Islet of Langerhans (tissue), 1 donor: ENCODE measurements at regions not wholly inside any gene's neighbourhood (a gene's known extent, or its start where the extent isn't known, plus 50 kb on each side); places are given as distances from the start of the nearest gene placed in this dataset.

Source experiments
- FAIRE-seq: peaks from one replicate; lab custom pipeline; 2011; peaks lifted over from hg19 to GRCh38; lab: Jason Lieb, UNC

DNA sequence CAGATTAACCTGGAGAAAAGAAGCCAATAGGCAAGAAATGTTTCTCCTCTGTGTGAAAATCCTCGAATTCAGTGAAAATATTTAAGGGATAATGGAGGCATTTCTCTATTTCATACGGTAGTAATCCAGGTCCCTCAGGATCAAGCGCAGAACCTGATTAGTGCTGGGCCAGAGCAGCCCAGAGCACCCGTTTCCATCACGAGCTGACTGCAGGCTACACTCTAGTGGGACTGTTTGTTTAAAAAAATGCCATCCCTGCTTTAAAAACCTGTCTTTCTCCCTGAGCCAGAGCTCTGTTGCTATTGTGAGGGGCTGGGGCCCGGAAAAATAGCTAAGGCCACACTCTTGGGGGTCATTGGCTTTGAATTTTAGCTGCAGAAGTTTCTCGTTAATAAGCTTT is 223.2 kb upstream of the E2F8 start:
- FAIRE-seq = no peak

DNA sequence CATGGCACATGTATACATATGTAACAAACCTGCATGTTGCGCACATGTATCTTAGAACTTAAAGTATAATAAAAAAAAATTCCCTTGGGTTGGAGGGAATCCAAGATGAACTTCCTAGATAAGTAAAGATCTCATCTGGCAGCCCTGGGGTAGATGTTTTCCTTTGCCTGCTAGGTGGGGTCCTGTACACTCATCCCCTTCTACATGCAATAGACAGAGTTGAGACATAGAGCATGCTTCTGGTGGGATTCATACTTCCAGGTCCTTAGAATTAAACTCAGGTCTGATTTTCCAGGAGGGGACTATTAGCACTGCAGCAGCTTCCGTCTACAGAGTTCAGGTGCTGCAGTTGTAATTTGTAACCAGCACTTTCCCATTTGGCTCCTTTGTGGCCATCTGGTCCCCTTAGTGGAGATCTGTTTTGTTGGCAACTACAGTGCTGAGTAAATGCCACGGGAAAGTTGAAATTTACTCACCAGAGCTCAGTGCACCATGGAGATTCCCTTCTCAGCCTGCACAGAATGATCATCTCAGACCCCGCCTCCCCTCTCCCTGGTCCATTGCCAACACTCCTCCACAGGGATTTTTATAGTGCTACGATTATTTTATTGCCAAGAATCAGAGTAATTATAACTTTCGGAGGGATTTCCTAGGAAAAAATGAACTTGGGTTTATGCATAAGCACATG is 220.1 kb upstream of the E2F8 start:
- FAIRE-seq = no peak

DNA sequence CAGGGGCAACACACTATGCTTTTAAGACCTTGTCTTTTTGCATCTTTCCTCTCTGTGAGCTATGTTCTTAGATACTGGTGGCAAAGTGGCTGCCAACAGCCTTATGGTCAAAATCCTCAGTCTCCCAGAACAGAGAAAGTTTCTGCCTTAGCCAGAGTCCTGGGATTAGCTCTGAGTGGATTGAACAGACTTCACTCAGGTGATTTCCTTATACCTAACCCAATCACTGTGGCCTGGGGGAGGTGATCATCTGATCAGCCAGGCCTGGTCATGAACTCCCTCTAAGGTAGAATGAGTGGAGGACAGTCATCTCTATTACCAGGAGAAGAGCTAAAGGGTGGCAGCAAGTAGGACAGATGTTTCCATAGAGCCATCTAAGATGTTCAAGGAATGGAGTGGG is 218.5 kb upstream of the E2F8 start:
- FAIRE-seq = no peak

DNA sequence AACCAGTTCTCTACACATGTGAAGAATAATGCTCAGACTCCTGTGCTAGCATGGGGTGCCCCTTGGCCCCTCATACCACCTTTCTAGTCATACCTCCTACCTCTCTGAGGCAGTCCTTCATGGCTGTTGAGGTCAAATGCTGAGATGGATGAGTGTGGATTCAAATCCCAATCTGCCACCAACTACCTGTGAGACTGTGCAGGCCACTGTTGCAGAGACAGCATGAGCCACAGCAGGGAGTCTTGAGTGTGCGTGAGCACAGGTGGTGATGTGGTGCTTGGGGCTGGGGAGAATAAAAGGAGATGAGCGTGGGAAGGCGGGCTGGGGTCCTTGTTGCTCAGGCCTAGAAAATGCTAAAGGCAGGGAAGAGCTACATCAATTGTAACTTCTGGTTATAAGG is 218.0 kb upstream of the E2F8 start:
- FAIRE-seq = no peak

DNA sequence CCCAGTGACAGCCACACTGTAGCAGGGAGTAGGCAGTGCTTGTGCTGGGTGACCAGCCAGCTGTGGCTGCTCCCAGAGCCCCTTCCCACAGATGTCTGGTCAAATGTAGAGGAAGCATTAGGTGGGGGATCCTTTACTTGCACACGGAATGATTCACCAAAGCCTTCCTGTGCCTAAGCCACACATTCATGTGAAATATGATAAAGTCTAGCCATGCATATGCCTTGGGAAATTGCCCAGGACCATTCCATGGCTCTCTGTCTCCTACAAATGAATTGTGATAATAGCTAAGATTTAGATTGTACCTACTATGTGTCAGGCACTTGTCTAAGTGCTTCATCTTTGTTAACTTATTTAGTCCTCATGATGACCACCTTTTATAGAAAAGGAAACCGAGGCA is 217.5 kb upstream of the E2F8 start:
- FAIRE-seq = no peak

DNA sequence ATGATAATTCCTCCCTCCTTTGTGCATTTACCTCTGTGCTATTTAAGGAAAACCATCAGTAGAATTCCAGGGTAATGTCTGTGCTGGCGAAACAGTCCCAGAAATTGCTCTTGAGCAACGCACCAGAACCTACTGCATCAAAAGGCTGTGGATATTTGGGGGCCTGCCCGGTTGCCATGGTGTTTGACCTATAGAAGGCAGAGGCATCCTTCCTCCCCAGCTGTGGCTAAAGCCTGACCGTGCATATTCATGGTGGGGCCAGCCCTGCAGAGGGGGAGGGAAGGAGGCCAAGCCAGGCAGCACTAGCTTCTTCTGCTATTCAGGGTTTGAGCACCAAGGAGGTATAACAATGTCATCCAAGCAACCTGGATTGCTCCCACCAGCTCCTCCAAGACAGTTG is 215.0 kb upstream of the E2F8 start:
- FAIRE-seq = no peak

DNA sequence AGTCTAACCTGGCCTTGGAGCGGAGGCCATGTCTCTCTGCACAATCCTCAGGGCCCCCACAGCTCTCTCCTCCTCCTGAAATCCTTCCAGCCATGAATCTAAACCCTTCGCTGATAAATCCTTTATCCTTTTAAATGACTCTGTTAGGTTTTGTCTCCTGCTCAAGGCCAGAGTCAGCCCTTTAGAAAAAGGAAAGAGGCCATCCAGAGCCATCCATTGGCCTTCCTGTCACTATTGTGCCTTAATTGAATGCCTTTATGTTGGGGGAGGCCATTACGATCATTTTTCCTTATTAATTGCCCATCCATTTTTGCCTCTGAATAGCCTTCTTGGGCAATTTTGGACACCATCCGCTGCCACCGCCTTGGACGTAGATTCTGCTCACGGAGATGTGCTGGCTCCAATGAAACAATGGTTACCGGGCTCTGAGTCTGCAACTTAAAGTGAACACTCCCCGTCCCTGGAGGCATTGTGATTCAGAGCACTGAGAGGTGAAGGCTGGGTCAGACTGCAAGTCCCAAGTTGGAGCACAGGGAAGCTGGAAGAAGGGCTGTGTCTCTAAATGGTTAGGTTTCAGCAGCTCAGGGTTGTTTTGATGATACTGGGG is 213.0 kb upstream of the E2F8 start:
- no peak for FAIRE-seq

DNA sequence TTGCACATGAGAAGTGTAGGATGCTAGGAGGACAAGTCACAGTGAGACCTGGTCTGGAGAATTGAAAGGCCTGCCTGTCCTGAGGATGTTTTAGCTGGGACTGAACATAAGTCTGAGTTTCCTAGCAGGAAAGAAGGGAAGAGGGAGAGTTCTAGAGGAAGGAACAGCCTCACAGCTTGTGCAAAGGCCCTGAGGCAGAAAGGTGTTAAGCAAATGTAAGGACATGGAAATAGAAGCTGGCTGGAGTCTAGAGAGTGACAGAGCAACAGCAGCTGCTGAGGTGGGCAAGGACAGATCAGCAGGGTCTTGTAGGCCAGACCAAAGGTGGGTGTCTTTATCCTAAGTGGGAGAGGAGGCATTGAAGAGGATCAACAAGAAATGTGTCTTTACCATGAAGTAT is 210.9 kb upstream of the E2F8 start:
- FAIRE-seq = no peak

DNA sequence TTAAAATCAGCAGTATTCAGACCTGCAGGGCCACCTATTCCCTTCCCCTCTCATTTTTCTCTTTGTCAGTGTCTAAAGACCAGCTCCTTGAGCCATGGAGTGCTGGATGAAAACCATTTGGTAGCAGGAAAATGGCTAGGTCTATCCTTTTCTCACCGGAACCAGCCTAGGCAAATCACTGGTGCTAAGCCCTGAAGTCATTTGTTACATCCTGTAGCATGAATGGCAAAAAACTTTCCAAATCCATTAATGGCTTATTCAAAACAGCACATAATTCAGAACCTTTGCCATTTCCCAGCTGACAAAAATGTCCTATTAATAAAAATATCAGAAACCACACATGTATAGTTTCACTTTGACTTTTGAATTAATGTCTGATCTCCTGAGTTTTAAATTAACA is 209.5 kb upstream of the E2F8 start:
- no peak for FAIRE-seq

DNA sequence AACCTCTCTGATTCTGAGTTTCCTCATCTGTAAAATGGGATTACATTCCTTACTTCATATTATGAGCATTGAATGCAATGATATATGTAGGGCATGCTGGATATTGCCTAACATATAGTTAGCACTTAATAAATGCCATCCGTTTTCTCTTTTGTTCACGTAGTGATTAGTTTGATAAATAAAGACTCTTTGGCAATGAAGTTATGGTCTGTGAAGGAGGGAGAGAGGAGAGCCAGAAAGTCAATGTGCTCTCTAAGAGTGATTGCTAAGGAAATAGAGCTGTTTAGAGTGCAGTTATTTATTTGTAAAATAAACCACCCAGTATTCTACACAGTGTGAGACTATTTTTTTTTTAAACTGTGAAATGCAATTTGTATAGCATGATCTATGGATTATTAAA is 207.9 kb upstream of the E2F8 start:
- FAIRE-seq = no peak

DNA sequence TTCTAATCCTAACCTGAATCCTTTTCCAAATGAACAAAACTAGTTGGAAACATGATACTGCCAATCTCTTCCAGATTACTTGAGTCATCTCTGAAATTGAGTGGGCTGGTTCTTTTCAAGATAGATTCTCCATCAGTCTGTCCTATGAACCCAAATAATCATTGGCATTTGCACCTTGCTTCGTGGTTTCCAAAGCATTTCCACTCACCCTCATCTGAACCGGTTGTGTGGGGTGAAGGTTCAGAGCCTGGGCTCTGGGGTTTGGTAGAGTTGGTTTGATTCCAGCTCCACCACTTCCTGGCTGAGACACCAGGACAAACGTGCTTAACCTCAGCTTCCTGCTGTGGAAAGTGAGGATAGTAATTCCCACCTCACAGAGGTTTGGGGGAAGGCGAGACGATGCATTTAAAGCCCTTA is 206.4 kb upstream of the E2F8 start:
- FAIRE-seq = no peak

DNA sequence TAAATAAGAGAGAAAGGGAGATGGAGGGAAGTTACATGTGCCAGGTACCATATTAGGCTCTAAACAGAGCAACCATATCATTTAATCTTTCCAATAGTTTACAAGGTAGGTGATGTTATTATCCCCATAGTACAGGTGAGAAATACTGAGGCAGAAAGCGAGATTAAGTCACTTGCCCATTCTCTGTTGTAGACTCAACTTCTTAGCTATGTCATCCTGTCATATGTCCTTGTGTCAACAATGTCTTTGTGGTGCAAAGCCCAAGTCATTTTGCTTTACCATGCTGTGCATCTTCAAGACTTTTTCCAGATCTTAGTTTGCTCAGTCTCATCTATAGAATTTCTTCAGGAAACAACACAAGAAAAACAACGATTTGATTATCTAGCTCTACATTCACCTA is 205.0 kb upstream of the E2F8 start:
- FAIRE-seq = no peak

DNA sequence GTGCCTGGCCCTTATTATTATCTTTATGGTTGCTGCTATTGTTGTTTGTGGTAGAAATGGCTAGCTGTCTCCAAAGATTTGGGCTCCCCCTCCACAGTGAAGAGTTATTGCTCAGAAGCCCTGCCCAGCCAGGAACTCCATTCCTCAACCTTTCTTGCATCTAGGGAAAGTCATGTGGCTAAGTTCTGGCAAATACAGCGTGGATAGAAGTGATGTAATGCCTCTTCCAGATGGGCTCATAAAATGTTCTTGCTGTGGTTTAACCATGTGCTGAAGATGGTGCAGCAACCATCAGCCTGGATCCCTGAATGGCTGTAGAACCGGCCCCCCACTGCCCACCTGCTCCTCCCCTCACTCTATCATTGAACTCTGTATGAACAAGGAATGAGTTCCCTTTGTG is 203.5 kb upstream of the E2F8 start:
- FAIRE-seq = no peak

DNA sequence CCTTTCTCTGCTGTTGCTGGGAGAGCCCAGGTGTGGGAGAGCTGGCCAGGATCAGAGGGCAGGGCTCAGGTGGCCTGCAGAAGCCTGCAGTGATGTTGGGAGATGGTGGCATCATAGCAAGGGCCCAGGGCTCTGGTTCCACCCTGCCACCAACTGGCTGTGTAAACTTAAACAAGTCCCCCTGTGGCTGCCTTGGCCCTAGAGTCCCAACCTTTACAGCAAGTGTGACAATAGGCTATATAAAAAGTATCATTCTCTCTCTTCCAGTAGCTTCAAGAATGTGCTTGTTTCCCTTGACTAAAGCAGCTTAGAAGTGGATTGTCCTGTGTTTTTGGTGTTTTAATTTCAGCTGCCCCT is 201.8 kb upstream of the E2F8 start:
- no peak for FAIRE-seq

DNA sequence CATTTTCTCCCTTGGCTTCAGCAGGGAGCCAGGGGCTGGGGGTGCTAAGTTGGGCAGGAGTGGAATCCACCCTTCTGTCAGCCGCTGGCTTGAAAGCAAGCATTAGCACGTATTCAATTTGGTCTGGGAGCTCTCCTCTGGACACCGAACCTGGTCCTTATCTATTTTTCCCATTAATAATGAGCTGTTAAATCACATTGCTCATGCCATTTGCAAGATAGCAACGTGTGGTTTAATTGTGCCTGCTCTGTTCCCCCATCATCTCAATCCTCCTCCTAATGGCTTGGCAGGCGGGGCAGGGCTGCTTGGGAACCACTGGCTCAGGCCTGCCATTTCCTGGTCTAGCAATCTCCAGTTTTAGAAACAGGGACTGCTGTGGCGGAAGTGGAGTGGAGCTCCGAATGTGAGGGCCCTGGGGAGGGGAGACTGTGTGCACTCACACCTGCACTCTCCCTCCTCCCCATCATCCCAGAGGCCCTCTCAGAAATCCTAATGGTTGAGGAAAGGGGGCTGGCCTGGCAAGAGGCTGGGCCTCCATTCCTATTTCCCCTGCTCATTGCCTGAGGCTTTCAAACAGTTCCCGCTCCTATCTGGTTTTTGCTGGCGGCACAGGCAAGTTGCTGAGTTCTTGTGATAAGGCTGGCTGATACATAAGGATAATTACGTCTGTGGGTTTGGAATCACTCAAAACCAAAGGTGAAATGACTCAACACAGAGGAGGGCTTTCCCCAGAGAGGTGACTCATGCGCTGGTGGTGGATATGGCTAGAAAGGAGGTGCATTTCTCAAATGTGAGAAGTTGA is 201.2 kb upstream of the E2F8 start:
- no peak for FAIRE-seq

DNA sequence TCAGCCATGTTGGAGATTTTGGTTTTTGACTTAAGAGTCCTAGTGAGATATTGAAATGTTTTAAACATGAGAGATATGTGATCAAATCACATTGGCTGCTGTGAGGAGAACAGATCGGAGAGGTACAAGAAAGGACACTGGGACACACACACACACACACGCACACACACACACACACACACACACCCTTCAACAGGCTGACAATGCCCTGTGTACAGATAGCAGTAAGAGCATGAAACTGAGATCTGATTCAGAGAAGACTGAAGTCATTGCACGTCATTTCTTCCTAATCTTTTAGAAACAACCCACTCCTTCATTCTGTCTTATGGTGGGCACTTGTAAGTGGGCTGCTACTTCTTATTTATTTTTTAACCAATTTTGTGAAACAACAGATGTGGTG is 200.5 kb upstream of the E2F8 start:
- no peak for FAIRE-seq

DNA sequence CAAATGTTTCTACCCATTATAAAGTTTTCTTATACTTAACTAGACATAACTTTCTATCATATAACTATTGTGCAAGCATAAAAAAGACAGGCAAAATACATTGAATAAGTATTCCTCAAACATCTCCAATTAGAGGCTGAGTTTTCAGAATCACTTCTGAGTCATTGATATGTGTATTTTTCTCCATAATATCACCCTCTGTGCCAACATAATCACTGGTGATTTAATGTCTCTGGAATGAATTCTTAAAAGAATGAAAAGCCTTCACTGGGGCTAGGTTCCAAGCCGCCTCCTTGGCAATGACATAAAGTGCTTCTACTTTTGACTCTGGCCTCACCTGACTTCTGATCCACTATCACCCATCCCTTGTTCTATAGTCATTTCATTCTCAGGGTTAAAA is 197.0 kb upstream of the E2F8 start:
- FAIRE-seq = no peak

DNA sequence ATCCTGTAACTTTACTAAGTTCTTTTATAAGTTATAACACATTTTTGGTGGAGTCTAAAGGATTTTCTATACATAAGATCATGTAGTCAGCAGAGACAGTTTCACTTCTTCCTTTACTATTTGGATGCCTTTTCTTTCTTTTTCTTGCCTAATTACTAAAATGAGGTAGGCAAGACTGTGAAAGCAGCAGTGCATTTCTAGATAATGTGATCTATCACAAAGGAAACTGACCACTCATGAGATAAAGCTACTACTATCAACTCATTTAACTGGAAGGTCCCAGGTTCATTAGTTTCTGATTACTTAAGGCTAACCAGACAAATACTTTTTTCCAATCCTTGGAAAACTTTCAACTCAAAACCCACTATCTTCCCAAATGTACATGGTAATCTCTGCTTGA is 196.2 kb upstream of the E2F8 start:
- FAIRE-seq = no peak

DNA sequence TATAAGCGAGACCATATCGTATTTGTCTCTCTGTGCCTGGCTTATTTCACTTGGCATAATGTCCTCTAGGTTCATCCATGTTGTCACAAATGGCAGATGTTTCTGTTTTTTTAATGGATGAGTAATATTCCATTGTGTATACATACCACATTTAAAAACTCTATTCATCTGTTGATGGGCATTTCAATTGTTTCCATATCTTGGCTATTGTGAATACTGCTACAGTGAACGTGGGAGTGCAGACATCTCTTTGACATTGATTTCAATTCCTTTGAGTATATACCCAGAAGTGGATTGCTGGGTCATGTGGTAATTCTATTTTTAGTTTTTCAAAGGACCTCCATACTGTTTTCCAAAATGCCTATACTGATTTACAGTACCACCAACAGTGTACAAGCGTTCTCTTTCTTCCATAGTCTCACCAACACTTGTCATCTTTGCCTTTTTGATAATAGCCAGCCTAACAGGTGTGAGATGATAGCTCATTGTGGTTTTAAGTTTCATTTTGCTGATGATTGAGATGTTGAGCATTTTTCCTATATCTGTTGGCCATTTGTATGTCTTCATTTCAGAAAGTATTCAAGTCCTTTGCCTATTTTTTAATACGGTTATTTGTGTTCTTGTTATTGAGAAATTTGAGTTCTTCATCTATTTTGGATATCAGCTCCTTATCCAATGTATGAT is 194.7 kb upstream of the E2F8 start:
- FAIRE-seq = no peak

DNA sequence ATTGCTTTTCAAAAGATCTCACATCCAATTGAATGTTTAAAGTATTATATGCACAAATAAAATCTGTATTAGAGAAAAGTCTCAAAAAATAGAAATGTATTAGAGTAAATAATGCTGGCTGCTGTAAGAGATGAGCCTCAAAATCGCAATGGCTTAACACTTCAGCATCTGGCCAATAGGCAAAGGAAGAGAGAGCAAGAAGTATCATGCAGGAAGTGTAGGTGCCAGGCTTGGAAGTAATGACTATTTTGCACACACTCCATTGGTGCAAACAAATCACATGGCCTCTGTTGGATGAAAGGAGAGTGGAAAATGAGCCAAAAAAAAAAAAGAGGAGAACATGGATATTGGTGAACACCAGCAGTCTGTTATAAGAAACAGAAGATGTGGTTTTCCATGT is 193.0 kb upstream of the E2F8 start:
- no peak for FAIRE-seq

DNA sequence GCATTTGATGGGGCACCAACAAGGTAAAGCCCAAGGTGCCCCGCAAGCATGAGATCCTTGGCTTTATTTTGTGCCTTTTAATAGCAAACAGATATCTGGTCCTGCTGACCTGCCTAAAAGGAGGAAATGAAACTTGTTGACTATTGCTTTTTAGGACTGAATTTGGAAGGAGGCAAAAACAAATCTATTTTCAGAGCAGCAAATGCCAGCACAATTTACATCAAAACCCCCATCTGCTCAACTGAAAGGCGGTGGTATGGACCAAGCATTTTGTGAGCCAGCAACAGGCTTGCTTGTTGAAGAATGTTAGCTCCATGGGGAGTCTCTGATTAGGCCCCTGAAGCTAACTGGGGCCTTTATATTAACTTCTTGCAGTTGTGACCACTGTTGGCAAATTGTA is 192.6 kb upstream of the E2F8 start:
- FAIRE-seq = no peak

DNA sequence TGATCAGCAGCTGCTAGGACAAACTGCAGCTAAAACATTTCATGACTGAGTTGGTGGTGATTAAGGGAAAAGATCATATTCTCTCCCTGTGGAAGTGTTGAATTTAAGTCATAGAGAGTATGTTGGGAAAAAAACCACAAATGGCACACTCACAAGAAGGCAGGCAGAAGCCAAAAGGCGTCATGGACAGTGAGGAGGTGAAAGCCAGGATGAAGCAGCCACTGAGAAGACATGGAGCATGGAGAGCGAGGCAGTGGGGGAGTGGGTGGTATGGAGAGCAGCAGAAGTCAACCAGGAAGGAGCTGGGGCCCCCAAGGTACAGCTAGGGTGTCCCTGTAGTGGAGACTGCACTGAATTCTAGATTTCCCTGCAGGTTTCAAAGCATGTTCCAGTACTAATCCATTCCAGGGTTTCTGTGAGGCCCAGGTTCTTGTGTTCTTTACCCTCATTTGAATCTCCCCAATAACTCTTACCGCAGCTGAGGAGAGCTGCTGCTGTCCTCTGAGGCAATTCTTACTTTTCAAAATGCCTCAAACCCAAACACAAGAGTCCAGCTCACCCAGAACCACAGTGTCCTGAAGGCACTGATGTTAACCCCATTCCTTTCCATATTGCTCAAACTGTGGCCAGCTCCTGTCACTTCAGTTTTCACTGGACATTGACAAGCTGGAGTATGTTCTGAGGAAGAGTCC is 191.8 kb upstream of the E2F8 start:
- FAIRE-seq = no peak
